SK-N-SH treated with all-trans-retinoic acid at 6 μM for 48 hours (cell line): ENCODE measurements at regions not wholly inside any gene's neighbourhood (a gene's known extent, or its start where the extent isn't known, plus 50 kb on each side); places are given as distances from the start of the nearest gene placed in this dataset.

Source experiments
- ATAC-seq: fragments of 200-7000 bp; cut with Tn5 transposase; 3 replicates; pipeline ENCODE4 v1.9.1; 2020; ENCODE audit warnings: mild to moderate bottlenecking, moderate library complexity
- ARNTL ChIP-seq: fragments of 450-650 bp; formaldehyde crosslinking; IDR thresholded peaks from 2 replicates; pipeline ENCODE4 v1.5.0; 2020; ENCODE audit warnings: low read depth, mild to moderate bottlenecking, moderate library complexity, borderline replicate concordance
- BACH2 ChIP-seq: fragments of 250-450 bp; sonication (Bioruptor Pico); IDR thresholded peaks from 2 replicates; pipeline ENCODE4 v1.9.0; 2021; ENCODE audit warnings: mild to moderate bottlenecking, borderline replicate concordance
- CSDC2 ChIP-seq: fragments of 250-450 bp; sonication (Bioruptor Pico); IDR thresholded peaks from 2 replicates; pipeline ENCODE4 v1.5.0; 2020; ENCODE audit warnings: mild to moderate bottlenecking, moderate library complexity
- ESRRG ChIP-seq: fragments of 250-450 bp; sonication (Bioruptor Pico); IDR thresholded peaks from 2 replicates; pipeline ENCODE4 v1.6.1; 2021; ENCODE audit warnings: mild to moderate bottlenecking
- GLIS3 ChIP-seq: fragments of 250-450 bp; sonication (Bioruptor Pico); IDR thresholded peaks from 2 replicates; pipeline ENCODE4 v1.5.0; 2020; ENCODE audit warnings: mild to moderate bottlenecking, moderate library complexity
- ISL1 ChIP-seq: fragments of 250-450 bp; sonication (Bioruptor Pico); IDR thresholded peaks from 2 replicates; pipeline ENCODE4 v2.1.2; 2022; ENCODE audit warnings: mild to moderate bottlenecking, moderate library complexity
- OSR1 ChIP-seq: fragments of 250-450 bp; sonication (Bioruptor Pico); IDR thresholded peaks from 2 replicates; pipeline ENCODE4 v1.8.0; 2022; ENCODE audit warnings: moderate library complexity, mild to moderate bottlenecking, inconsistent platforms
- POU6F1 ChIP-seq: fragments of 250-450 bp; sonication (Bioruptor Pico); IDR thresholded peaks from 2 replicates; pipeline ENCODE4 v1.8.0; 2021; ENCODE audit warnings: low read depth, mild to moderate bottlenecking, moderate library complexity, borderline replicate concordance
- PPARA ChIP-seq: fragments of 250-450 bp; sonication (Bioruptor Pico); IDR thresholded peaks from 2 replicates; pipeline ENCODE4 v1.5.0; 2020; ENCODE audit warnings: mild to moderate bottlenecking, borderline replicate concordance
- SNAI2 ChIP-seq: fragments of 250-450 bp; sonication (Bioruptor Pico); IDR thresholded peaks from 2 replicates; pipeline ENCODE4 v1.5.0; 2020; ENCODE audit warnings: mild to moderate bottlenecking, moderate library complexity
- TCF4 ChIP-seq: fragments of 250-450 bp; sonication (Bioruptor Pico); IDR thresholded peaks from 2 replicates; pipeline ENCODE4 v1.8.0; 2021; ENCODE audit warnings: mild to moderate bottlenecking, moderate library complexity, borderline replicate concordance
- TSHZ2 ChIP-seq: fragments of 250-450 bp; sonication (Bioruptor Pico); IDR thresholded peaks from 2 replicates; pipeline ENCODE4 v1.5.0; 2020; ENCODE audit warnings: mild to moderate bottlenecking, moderate library complexity
- ZC3H10 ChIP-seq: fragments of 250-450 bp; sonication (Bioruptor Pico); IDR thresholded peaks from 2 replicates; pipeline ENCODE4 v1.5.1; 2021; ENCODE audit warnings: mild to moderate bottlenecking, moderate library complexity
- ZFP3 ChIP-seq: fragments of 250-450 bp; sonication (Bioruptor Pico); IDR thresholded peaks from 2 replicates; pipeline ENCODE4 v1.5.0; 2020; ENCODE audit warnings: mild to moderate bottlenecking, moderate library complexity
- ZFP30 ChIP-seq: fragments of 450-650 bp; formaldehyde crosslinking; IDR thresholded peaks from 2 replicates; pipeline ENCODE4 v1.5.0; 2022; ENCODE audit warnings: mild to moderate bottlenecking, moderate library complexity
- ZNF565 ChIP-seq: fragments of 450-650 bp; formaldehyde crosslinking; conservative IDR thresholded peaks from 2 replicates; pipeline ENCODE4 v1.5.0; 2020; ENCODE audit warnings: low read depth, mild to moderate bottlenecking, moderate library complexity
- ZNF70 ChIP-seq: fragments of 450-650 bp; formaldehyde crosslinking; IDR thresholded peaks from 2 replicates; pipeline ENCODE4 v1.5.0; 2020; ENCODE audit warnings: mild to moderate bottlenecking, moderate library complexity
- ZNF8 ChIP-seq: fragments of 450-650 bp; formaldehyde crosslinking; IDR thresholded peaks from 2 replicates; pipeline ENCODE4 v1.5.0; 2020; ENCODE audit warnings: mild to moderate bottlenecking, moderate library complexity
- TF ChIP-seq, protein P1 (sequence below): fragments of 250-450 bp; sonication (Bioruptor Pico); IDR thresholded peaks from 2 replicates; pipeline ENCODE4 v1.8.0; 2020; ENCODE audit warnings: mild to moderate bottlenecking, moderate library complexity, borderline replicate concordance
- TF ChIP-seq, protein P2 (sequence below): fragments of 250-450 bp; sonication (Bioruptor Pico); IDR thresholded peaks from 2 replicates; pipeline ENCODE4 v1.5.1; 2021; ENCODE audit warnings: mild to moderate bottlenecking, moderate library complexity
- TF ChIP-seq, protein P3 (sequence below): fragments of 250-450 bp; sonication (Bioruptor Pico); IDR thresholded peaks from 2 replicates; pipeline ENCODE4 v1.5.1; 2020; ENCODE audit warnings: low read depth, mild to moderate bottlenecking, moderate library complexity

GRCh38 chr20:58016779-58017178 lies 211.7 kb downstream of the ANKRD60 start:
- TF ChIP-seq ZNF70 (CRISPR knock-in tag) = no peak
- TF ChIP-seq ESRRG (CRISPR knock-in tag) = no peak
- TF ChIP-seq, protein P1, sequence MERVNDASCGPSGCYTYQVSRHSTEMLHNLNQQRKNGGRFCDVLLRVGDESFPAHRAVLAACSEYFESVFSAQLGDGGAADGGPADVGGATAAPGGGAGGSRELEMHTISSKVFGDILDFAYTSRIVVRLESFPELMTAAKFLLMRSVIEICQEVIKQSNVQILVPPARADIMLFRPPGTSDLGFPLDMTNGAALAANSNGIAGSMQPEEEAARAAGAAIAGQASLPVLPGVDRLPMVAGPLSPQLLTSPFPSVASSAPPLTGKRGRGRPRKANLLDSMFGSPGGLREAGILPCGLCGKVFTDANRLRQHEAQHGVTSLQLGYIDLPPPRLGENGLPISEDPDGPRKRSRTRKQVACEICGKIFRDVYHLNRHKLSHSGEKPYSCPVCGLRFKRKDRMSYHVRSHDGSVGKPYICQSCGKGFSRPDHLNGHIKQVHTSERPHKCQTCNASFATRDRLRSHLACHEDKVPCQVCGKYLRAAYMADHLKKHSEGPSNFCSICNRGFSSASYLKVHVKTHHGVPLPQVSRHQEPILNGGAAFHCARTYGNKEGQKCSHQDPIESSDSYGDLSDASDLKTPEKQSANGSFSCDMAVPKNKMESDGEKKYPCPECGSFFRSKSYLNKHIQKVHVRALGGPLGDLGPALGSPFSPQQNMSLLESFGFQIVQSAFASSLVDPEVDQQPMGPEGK (CRISPR knock-in tag) = no peak
- no peak for TF ChIP-seq SNAI2 (CRISPR knock-in tag)
- no peak for TF ChIP-seq OSR1 (CRISPR knock-in tag)
- no peak for TF ChIP-seq BACH2
- TF ChIP-seq ZC3H10 (CRISPR knock-in tag) = no peak
- no peak for TF ChIP-seq PPARA (CRISPR knock-in tag)
- TF ChIP-seq GLIS3 (CRISPR knock-in tag) = no peak
- TF ChIP-seq, protein P2, sequence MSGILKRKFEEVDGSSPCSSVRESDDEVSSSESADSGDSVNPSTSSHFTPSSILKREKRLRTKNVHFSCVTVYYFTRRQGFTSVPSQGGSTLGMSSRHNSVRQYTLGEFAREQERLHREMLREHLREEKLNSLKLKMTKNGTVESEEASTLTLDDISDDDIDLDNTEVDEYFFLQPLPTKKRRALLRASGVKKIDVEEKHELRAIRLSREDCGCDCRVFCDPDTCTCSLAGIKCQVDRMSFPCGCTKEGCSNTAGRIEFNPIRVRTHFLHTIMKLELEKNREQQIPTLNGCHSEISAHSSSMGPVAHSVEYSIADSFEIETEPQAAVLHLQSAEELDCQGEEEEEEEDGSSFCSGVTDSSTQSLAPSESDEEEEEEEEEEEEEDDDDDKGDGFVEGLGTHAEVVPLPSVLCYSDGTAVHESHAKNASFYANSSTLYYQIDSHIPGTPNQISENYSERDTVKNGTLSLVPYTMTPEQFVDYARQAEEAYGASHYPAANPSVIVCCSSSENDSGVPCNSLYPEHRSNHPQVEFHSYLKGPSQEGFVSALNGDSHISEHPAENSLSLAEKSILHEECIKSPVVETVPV = no peak
- TF ChIP-seq ZNF8 = no peak
- no peak for TF ChIP-seq ZFP3 (CRISPR knock-in tag)
- TF ChIP-seq, protein P3, sequence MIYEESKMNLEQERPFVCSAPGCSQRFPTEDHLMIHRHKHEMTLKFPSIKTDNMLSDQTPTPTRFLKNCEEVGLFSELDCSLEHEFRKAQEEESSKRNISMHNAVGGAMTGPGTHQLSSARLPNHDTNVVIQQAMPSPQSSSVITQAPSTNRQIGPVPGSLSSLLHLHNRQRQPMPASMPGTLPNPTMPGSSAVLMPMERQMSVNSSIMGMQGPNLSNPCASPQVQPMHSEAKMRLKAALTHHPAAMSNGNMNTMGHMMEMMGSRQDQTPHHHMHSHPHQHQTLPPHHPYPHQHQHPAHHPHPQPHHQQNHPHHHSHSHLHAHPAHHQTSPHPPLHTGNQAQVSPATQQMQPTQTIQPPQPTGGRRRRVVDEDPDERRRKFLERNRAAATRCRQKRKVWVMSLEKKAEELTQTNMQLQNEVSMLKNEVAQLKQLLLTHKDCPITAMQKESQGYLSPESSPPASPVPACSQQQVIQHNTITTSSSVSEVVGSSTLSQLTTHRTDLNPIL (CRISPR knock-in tag) = no peak
- ATAC-seq = no peak

DNA sequence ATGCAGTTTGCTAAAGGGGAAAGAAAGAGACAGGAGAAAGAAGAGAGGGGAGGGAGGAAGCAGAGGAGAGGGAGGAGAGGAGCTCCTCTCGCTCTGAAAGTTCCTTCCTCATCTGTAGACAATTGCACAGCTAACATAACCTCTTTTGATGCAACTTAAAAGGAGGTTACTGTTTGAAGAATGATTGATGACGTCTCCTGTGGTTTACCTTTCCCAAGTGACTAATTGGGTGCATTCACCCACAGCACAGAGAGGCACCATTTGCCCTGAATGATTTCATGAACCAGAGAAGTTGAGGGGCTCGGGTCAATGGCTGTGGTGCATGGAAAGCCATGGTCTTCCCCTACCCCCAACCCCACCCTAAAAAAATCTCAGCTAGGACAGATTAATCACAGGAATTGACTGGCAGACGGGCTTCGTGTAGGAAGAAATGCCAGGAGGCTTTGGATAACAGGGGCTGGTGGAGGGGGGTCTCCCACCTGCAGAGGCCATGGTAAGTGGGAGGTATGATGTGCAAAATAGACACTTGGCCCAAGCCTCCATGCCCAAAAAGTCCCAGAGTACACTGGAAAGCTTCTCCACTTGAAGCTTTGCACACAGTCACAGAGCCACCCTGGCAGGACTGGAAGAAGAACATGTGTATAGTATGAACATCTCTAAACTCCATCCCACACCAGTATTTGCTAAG lies 213.7 kb downstream of the ANKRD60 start:
- ATAC-seq = no peak
- TF ChIP-seq OSR1 (CRISPR knock-in tag) = no peak
- no peak for TF ChIP-seq ZNF70 (CRISPR knock-in tag)
- no peak for TF ChIP-seq ESRRG (CRISPR knock-in tag)
- no peak for TF ChIP-seq ZNF565
- TF ChIP-seq ZFP30 (CRISPR knock-in tag) = no peak

GRCh38 chr20:58012731-58013510 lies 215.5 kb downstream of the ANKRD60 start:
- no peak for ATAC-seq
- TF ChIP-seq ESRRG (CRISPR knock-in tag) (no peak), PPARA (CRISPR knock-in tag) (no peak), ZC3H10 (CRISPR knock-in tag) (no peak), OSR1 (CRISPR knock-in tag) (no peak), TSHZ2 (CRISPR knock-in tag) (no peak), ISL1 (CRISPR knock-in tag) (no peak), TCF4 (no peak), ZFP30 (CRISPR knock-in tag) (no peak), ZNF565 (no peak), SNAI2 (CRISPR knock-in tag) (no peak), CSDC2 (CRISPR knock-in tag) (no peak), GLIS3 (CRISPR knock-in tag) (no peak), POU6F1 (CRISPR knock-in tag) (no peak), ZFP3 (CRISPR knock-in tag) (no peak), ZNF8 (no peak), ARNTL (CRISPR knock-in tag) (no peak)
- TF ChIP-seq, protein P3 (CRISPR knock-in tag) = no peak
- TF ChIP-seq, protein P1 (CRISPR knock-in tag) = no peak
- TF ChIP-seq, protein P2 = no peak
